ENCODE measurements at regions not wholly inside any gene's neighbourhood (a gene's known extent, or its start where the extent isn't known, plus 50 kb on each side); places are given as distances from the start of the nearest gene placed in this dataset.

- TF ChIP-seq CTCF (IDR thresholded peaks at IDR 0.05; ENCODE audit: low read depth, low read length, poor library complexity, severe bottlenecking) (no peak), EZH2phosphoT487 (IDR thresholded peaks at IDR 0.05; ENCODE audit: borderline replicate concordance, low read length) (no peak)
These were observed 560.3 kb upstream of the CHORDC1 start for GRCh38 chr11:90783111-90783510.

Measured in DOHH2 (cell line).